ENCODE measurements at regions not wholly inside any gene's neighbourhood (a gene's known extent, or its start where the extent isn't known, plus 50 kb on each side); places are given as distances from the start of the nearest gene placed in this dataset.

GRCh38 chr3:161863775-161864174 lies 367.2 kb downstream of the OTOL1 start:
- H3K27me3 Mint-ChIP-seq = no peaks in the 10 kb centered on the region
- POLR2A ChIA-PET = no interaction called here
- Histone ChIP-seq H3K27me3 (replicated peaks in 1 of 2; ENCODE audit: control insufficient read depth in 2 of 2, extremely low read depth in 1 of 2, insufficient read depth in 2 of 2, low read length in 1 of 2) (no peaks in the 10 kb centered on the region), H3K4me3 (ENCODE audit: control insufficient read depth in 1 of 2, extremely low read depth in 1 of 2, low read length in 1 of 2) (no peak overlapping the region), H3K4me1 (ENCODE audit: control insufficient read depth in 1 of 2, extremely low read depth in 1 of 2, insufficient read depth in 2 of 2, low read length in 2 of 2) (no peaks in the 10 kb centered on the region), H3K9me3 (no peaks in the 10 kb centered on the region), H3K27ac (ENCODE audit: low read length) (no peak overlapping the region), H3K36me3 (ENCODE audit: control insufficient read depth in 2 of 2, extremely low read depth in 1 of 2, insufficient read depth in 1 of 2, low read length in 1 of 2) (no peaks in the 10 kb centered on the region)
- ATAC-seq (replicated peaks in 1 of 4) = no peak
- no peak overlapping the region for H3K27ac Mint-ChIP-seq
- no CpG with 5 or more reads among the region's 1 CpG for WGBS (ENCODE audit: insufficient coverage)
- H3K4me1 Mint-ChIP-seq = no peaks in the 10 kb centered on the region
- CTCF ChIA-PET = no interaction called here
- no peaks in the 10 kb centered on the region for H3K36me3 Mint-ChIP-seq
- no peak overlapping the region for H3K4me3 Mint-ChIP-seq
- DNase-seq = no peak
- H3K9me3 Mint-ChIP-seq = peaks cover 0 to 2% (median 0%) of the 10 kb centered on the region in 3 donors

- Histone ChIP-seq H3K4me1 (ENCODE audit: control insufficient read depth in 1 of 2, extremely low read depth in 1 of 2, insufficient read depth in 2 of 2, low read length in 2 of 2) (no peaks in the 10 kb centered on the region), H3K27ac (ENCODE audit: low read length) (no peak overlapping the region), H3K27me3 (replicated peaks in 1 of 2; ENCODE audit: control insufficient read depth in 2 of 2, extremely low read depth in 1 of 2, insufficient read depth in 2 of 2, low read length in 1 of 2) (no peaks in the 10 kb centered on the region), H3K4me3 (ENCODE audit: control insufficient read depth in 1 of 2, extremely low read depth in 1 of 2, low read length in 1 of 2) (no peak overlapping the region), H3K9me3 (no peaks in the 10 kb centered on the region), H3K36me3 (ENCODE audit: control insufficient read depth in 2 of 2, extremely low read depth in 1 of 2, insufficient read depth in 1 of 2, low read length in 1 of 2) (no peaks in the 10 kb centered on the region)
- H3K4me3 Mint-ChIP-seq = no peak overlapping the region
- ATAC-seq (replicated peaks in 1 of 4) (no peak), DNase-seq (no peak)
- ChIA-PET POLR2A (no interaction called here), CTCF (no interaction called here)
- WGBS (ENCODE audit: insufficient coverage) = no CpG with 5 or more reads among the region's 1 CpG
- peaks cover 0 to 2% (median 0%) of the 10 kb centered on the region in 3 donors for H3K9me3 Mint-ChIP-seq
- no peaks in the 10 kb centered on the region for H3K36me3 Mint-ChIP-seq
- H3K27ac Mint-ChIP-seq = no peak overlapping the region
- H3K4me1 Mint-ChIP-seq = no peaks in the 10 kb centered on the region
- no peaks in the 10 kb centered on the region for H3K27me3 Mint-ChIP-seq
Measured at GRCh38 chr3:161866176-161866575, 369.6 kb downstream of the OTOL1 start.

GRCh38 chr3:161875483-161875882 lies 378.9 kb downstream of the OTOL1 start:
- Mint-ChIP-seq H3K36me3 (no peaks in the 10 kb centered on the region), H3K9me3 (peaks cover 8 to 14% (median 11%) of the 10 kb centered on the region in 3 donors), H3K4me3 (no peak overlapping the region), H3K4me1 (no peaks in the 10 kb centered on the region), H3K27ac (no peak overlapping the region), H3K27me3 (no peaks in the 10 kb centered on the region)
- ATAC-seq (replicated peaks in 1 of 4) (no peak), DNase-seq (no peak)
- Histone ChIP-seq H3K9me3 (no peaks in the 10 kb centered on the region), H3K27ac (ENCODE audit: low read length) (no peak overlapping the region), H3K36me3 (ENCODE audit: control insufficient read depth in 2 of 2, extremely low read depth in 1 of 2, insufficient read depth in 1 of 2, low read length in 1 of 2) (no peaks in the 10 kb centered on the region), H3K27me3 (replicated peaks in 1 of 2; ENCODE audit: control insufficient read depth in 2 of 2, extremely low read depth in 1 of 2, insufficient read depth in 2 of 2, low read length in 1 of 2) (peaks cover 0 to 2% of the 10 kb centered on the region in 2 experiments), H3K4me3 (ENCODE audit: control insufficient read depth in 1 of 2, extremely low read depth in 1 of 2, low read length in 1 of 2) (no peak overlapping the region), H3K4me1 (ENCODE audit: control insufficient read depth in 1 of 2, extremely low read depth in 1 of 2, insufficient read depth in 2 of 2, low read length in 2 of 2) (no peaks in the 10 kb centered on the region)
- ChIA-PET CTCF (no interaction called here), POLR2A (no interaction called here)
- WGBS (ENCODE audit: insufficient coverage) = no CpG with 5 or more reads among the region's 1 CpG

- Histone ChIP-seq H3K4me1 (ENCODE audit: control insufficient read depth in 1 of 2, extremely low read depth in 1 of 2, insufficient read depth in 2 of 2, low read length in 2 of 2) (no peaks in the 10 kb centered on the region), H3K9me3 (no peaks in the 10 kb centered on the region), H3K27me3 (replicated peaks in 1 of 2; ENCODE audit: control insufficient read depth in 2 of 2, extremely low read depth in 1 of 2, insufficient read depth in 2 of 2, low read length in 1 of 2) (peaks cover 0 to 2% of the 10 kb centered on the region in 2 experiments), H3K27ac (ENCODE audit: low read length) (no peak overlapping the region), H3K36me3 (ENCODE audit: control insufficient read depth in 2 of 2, extremely low read depth in 1 of 2, insufficient read depth in 1 of 2, low read length in 1 of 2) (no peaks in the 10 kb centered on the region), H3K4me3 (ENCODE audit: control insufficient read depth in 1 of 2, extremely low read depth in 1 of 2, low read length in 1 of 2) (no peak overlapping the region)
- no peaks in the 10 kb centered on the region for H3K4me1 Mint-ChIP-seq
- H3K9me3 Mint-ChIP-seq = peaks cover 12 to 20% (median 19%) of the 10 kb centered on the region in 3 donors
- no CpG with 5 or more reads among the region's 1 CpG for WGBS (ENCODE audit: insufficient coverage)
- DNase-seq (no peak), ATAC-seq (replicated peaks in 1 of 4) (no peak)
- H3K4me3 Mint-ChIP-seq = no peak overlapping the region
- POLR2A ChIA-PET = no interaction called here
- H3K27ac Mint-ChIP-seq = no peak overlapping the region
- no peaks in the 10 kb centered on the region for H3K27me3 Mint-ChIP-seq
- no peaks in the 10 kb centered on the region for H3K36me3 Mint-ChIP-seq
- CTCF ChIA-PET = no interaction called here
Measured at GRCh38 chr3:161879470-161879869, 382.9 kb downstream of the OTOL1 start.

GRCh38 chr3:161884830-161885229 lies 388.2 kb downstream of the OTOL1 start:
- no peaks in the 10 kb centered on the region for H3K27me3 ChIP-seq (replicated peaks in 1 of 2; ENCODE audit: control insufficient read depth in 2 of 2, extremely low read depth in 1 of 2, insufficient read depth in 2 of 2, low read length in 1 of 2)
- Mint-ChIP-seq H3K27ac (no peak overlapping the region), H3K4me1 (no peaks in the 10 kb centered on the region), H3K4me3 (no peak overlapping the region), H3K36me3 (no peaks in the 10 kb centered on the region), H3K9me3 (peaks cover 17 to 24% (median 22%) of the 10 kb centered on the region in 3 donors), H3K27me3 (no peaks in the 10 kb centered on the region)
- no peaks in the 10 kb centered on the region for H3K4me1 ChIP-seq (ENCODE audit: control insufficient read depth in 1 of 2, extremely low read depth in 1 of 2, insufficient read depth in 2 of 2, low read length in 2 of 2)
- no peak for ATAC-seq (replicated peaks in 1 of 4)
- POLR2A ChIA-PET = no interaction called here
- CTCF ChIA-PET = no interaction called here
- H3K4me3 ChIP-seq (ENCODE audit: control insufficient read depth in 1 of 2, extremely low read depth in 1 of 2, low read length in 1 of 2) = no peak overlapping the region
- DNase-seq = no peak
- no peaks in the 10 kb centered on the region for H3K36me3 ChIP-seq (ENCODE audit: control insufficient read depth in 2 of 2, extremely low read depth in 1 of 2, insufficient read depth in 1 of 2, low read length in 1 of 2)
- no peaks in the 10 kb centered on the region for H3K9me3 ChIP-seq
- H3K27ac ChIP-seq (ENCODE audit: low read length) = no peak overlapping the region
- WGBS (ENCODE audit: insufficient coverage) = 76% methylated on average over 4 of the region's 5 CpGs

GRCh38 chr3:161890147-161890625 lies 393.6 kb downstream of the OTOL1 start:
- no peaks in the 10 kb centered on the region for H3K36me3 ChIP-seq (ENCODE audit: control insufficient read depth in 2 of 2, extremely low read depth in 1 of 2, insufficient read depth in 1 of 2, low read length in 1 of 2)
- Mint-ChIP-seq H3K4me3 (no peak overlapping the region), H3K27ac (no peak overlapping the region), H3K9me3 (peaks cover 12 to 15% (median 14%) of the 10 kb centered on the region in 3 donors), H3K36me3 (no peaks in the 10 kb centered on the region), H3K4me1 (no peaks in the 10 kb centered on the region), H3K27me3 (no peaks in the 10 kb centered on the region)
- no peak overlapping the region for H3K27ac ChIP-seq (ENCODE audit: low read length)
- H3K9me3 ChIP-seq = no peaks in the 10 kb centered on the region
- no peaks in the 10 kb centered on the region for H3K4me1 ChIP-seq (ENCODE audit: control insufficient read depth in 1 of 2, extremely low read depth in 1 of 2, insufficient read depth in 2 of 2, low read length in 2 of 2)
- no peak for DNase-seq
- no peak overlapping the region for H3K4me3 ChIP-seq (ENCODE audit: control insufficient read depth in 1 of 2, extremely low read depth in 1 of 2, low read length in 1 of 2)
- ChIA-PET CTCF (no interaction called here), POLR2A (no interaction called here)
- ATAC-seq (replicated peaks in 1 of 4) = no peak
- 100% methylated on average over 1 of the region's 2 CpGs for WGBS (ENCODE audit: insufficient coverage)
- no peaks in the 10 kb centered on the region for H3K27me3 ChIP-seq (replicated peaks in 1 of 2; ENCODE audit: control insufficient read depth in 2 of 2, extremely low read depth in 1 of 2, insufficient read depth in 2 of 2, low read length in 1 of 2)

GRCh38 chr3:161893972-161894371 lies 397.4 kb downstream of the OTOL1 start:
- no CpG with 5 or more reads among the region's 1 CpG for WGBS (ENCODE audit: insufficient coverage)
- peaks cover 4 to 8% (median 6%) of the 10 kb centered on the region in 3 donors for H3K9me3 Mint-ChIP-seq
- no peaks in the 10 kb centered on the region for H3K27me3 ChIP-seq (replicated peaks in 1 of 2; ENCODE audit: control insufficient read depth in 2 of 2, extremely low read depth in 1 of 2, insufficient read depth in 2 of 2, low read length in 1 of 2)
- H3K27ac Mint-ChIP-seq = no peak overlapping the region
- H3K4me3 ChIP-seq (ENCODE audit: control insufficient read depth in 1 of 2, extremely low read depth in 1 of 2, low read length in 1 of 2) = no peak overlapping the region
- no peaks in the 10 kb centered on the region for H3K4me1 ChIP-seq (ENCODE audit: control insufficient read depth in 1 of 2, extremely low read depth in 1 of 2, insufficient read depth in 2 of 2, low read length in 2 of 2)
- no peaks in the 10 kb centered on the region for H3K9me3 ChIP-seq
- DNase-seq (no peak), ATAC-seq (replicated peaks in 1 of 4) (no peak)
- H3K36me3 Mint-ChIP-seq = no peaks in the 10 kb centered on the region
- no peaks in the 10 kb centered on the region for H3K27me3 Mint-ChIP-seq
- POLR2A ChIA-PET = no interaction called here
- H3K36me3 ChIP-seq (ENCODE audit: control insufficient read depth in 2 of 2, extremely low read depth in 1 of 2, insufficient read depth in 1 of 2, low read length in 1 of 2) = no peaks in the 10 kb centered on the region
- H3K4me3 Mint-ChIP-seq = no peak overlapping the region
- H3K27ac ChIP-seq (ENCODE audit: low read length) = no peak overlapping the region
- H3K4me1 Mint-ChIP-seq = no peaks in the 10 kb centered on the region
- CTCF ChIA-PET = no interaction called here

Measured in T-cell (primary cell).